GM12891 (cell line): ENCODE measurements at regions not wholly inside any gene's neighbourhood (a gene's known extent, or its start where the extent isn't known, plus 50 kb on each side); places are given as distances from the start of the nearest gene placed in this dataset.

ENCODE experiments used
- PAX5 ChIP-seq: IDR thresholded peaks from 2 replicates; pipeline ENCODE4 v1.6.1; 2011; ENCODE audit warnings: low read length, moderate library complexity, mild to moderate bottlenecking; ENCODE audit not compliant: insufficient read depth, severe bottlenecking
- POLR2A ChIP-seq: IDR thresholded peaks from 2 replicates; pipeline ENCODE4 v1.6.1; 2011; ENCODE audit warnings: low read depth, low read length, control low read depth
- POLR2AphosphoS5 ChIP-seq: IDR thresholded peaks from 2 replicates; pipeline ENCODE4 v1.6.1; 2011; ENCODE audit warnings: low read depth, low read length, control low read depth
- POU2F2 ChIP-seq: IDR thresholded peaks from 2 replicates; pipeline ENCODE4 v1.6.1; 2011; ENCODE audit warnings: low read depth, mild to moderate bottlenecking, control low read depth, low read length, moderate library complexity
- SPI1 ChIP-seq: IDR thresholded peaks from 2 replicates; pipeline ENCODE4 v1.6.1; 2011; ENCODE audit warnings: low read depth, low read length, control low read depth
- TAF1 ChIP-seq: IDR thresholded peaks from 2 replicates; pipeline ENCODE4 v1.6.1; 2011; ENCODE audit warnings: low read depth, low read length, control low read depth

GRCh38 chr21:38664841-38665240 lies 140.9 kb upstream of the ETS2 start:
- TF ChIP-seq POLR2AphosphoS5 (no peak), POLR2A (no peak), SPI1 (no peak), POU2F2 (no peak), TAF1 (no peak), PAX5 (no peak)
